GM23338 (cell line): ENCODE measurements at regions not wholly inside any gene's neighbourhood (a gene's known extent, or its start where the extent isn't known, plus 50 kb on each side); places are given as distances from the start of the nearest gene placed in this dataset.
"Not testable (repeated sequence)": the region's sequence is repeated elsewhere in the genome, so short reads cannot be mapped to it uniquely, and the experiment has no call there.

Experiments used
- ATAC-seq: fragments of 200-7000 bp; cut with Tn5 transposase; 3 replicates; pipeline ENCODE4 v1.9.1; 2020
- DNase-seq: peaks from one replicate; pipeline ENCODE4 v3.0.0-alpha.2; 2015; ENCODE audit warnings: low spot score
- H2AFZ ChIP-seq: fragments of 200-600 bp; sonication (generic); 2 replicates; pipeline ENCODE4 v1.8.0; 2016; ENCODE audit warnings: antibody characterized with exemption, mild to moderate bottlenecking, moderate library complexity
- H3F3A ChIP-seq: fragments of 200-600 bp; sonication (generic); replicated peaks from 2 replicates; pipeline ENCODE4 v1.8.0; 2017; ENCODE audit warnings: antibody characterized with exemption, mixed run types, low read depth
- H3K27ac ChIP-seq: fragments of 200-600 bp; sonication (generic); 2 replicates; pipeline ENCODE4 v1.6.1; 2016; ENCODE audit warnings: low read depth
- H3K27me3 ChIP-seq: fragments of 200-600 bp; sonication (generic); 2 replicates; pipeline ENCODE4 v1.8.0; 2016; ENCODE audit warnings: mild to moderate bottlenecking, mixed run types, moderate library complexity; ENCODE audit not compliant: insufficient read depth
- H3K36me3 ChIP-seq: fragments of 200-600 bp; sonication (generic); 2 replicates; pipeline ENCODE4 v1.8.0; 2016; ENCODE audit warnings: mild to moderate bottlenecking; ENCODE audit not compliant: insufficient read depth
- H3K4me1 ChIP-seq: fragments of 200-600 bp; sonication (generic); 2 replicates; pipeline ENCODE4 v1.8.0; 2016; ENCODE audit warnings: mild to moderate bottlenecking, moderate library complexity; ENCODE audit not compliant: insufficient read depth
- H3K4me2 ChIP-seq: fragments of 200-600 bp; sonication (generic); 2 replicates; pipeline ENCODE4 v1.7.1; 2017; ENCODE audit warnings: mixed run types
- H3K4me3 ChIP-seq: fragments of 200-600 bp; sonication (generic); 2 replicates; pipeline ENCODE4 v1.6.1; 2016; ENCODE audit warnings: mixed run types
- H3K79me2 ChIP-seq: fragments of 200-600 bp; sonication (generic); replicated peaks from 2 replicates; pipeline ENCODE4 v1.8.0; 2017; ENCODE audit warnings: mild to moderate bottlenecking; ENCODE audit not compliant: insufficient read depth
- H3K9me2 ChIP-seq: fragments of 200-600 bp; sonication (generic); 2 replicates; pipeline ENCODE4 v1.8.0; 2017; ENCODE audit not compliant: insufficient read depth
- H4K20me1 ChIP-seq: fragments of 200-600 bp; sonication (generic); replicated peaks from 2 replicates; pipeline ENCODE4 v1.8.0; 2017; ENCODE audit warnings: mild to moderate bottlenecking; ENCODE audit not compliant: insufficient read depth
- H3K27ac Mint-ChIP-seq: 2 replicates; pipeline ENCODE4 v1.8.0; 2020; ENCODE audit warnings: inconsistent platforms, mild to moderate bottlenecking, moderate library complexity, mixed read lengths
- H3K27me3 Mint-ChIP-seq: 3 replicates; pipeline ENCODE4 v1.8.0; 2022; ENCODE audit warnings: low read depth, mild to moderate bottlenecking, moderate library complexity, mixed read lengths, inconsistent platforms; ENCODE audit not compliant: insufficient read depth, poor library complexity
- H3K36me3 Mint-ChIP-seq: 3 replicates; pipeline ENCODE4 v1.8.0; 2021; ENCODE audit warnings: low read depth, mild to moderate bottlenecking, inconsistent platforms, moderate library complexity, mixed read lengths
- H3K4me1 Mint-ChIP-seq: 3 replicates; pipeline ENCODE4 v1.8.0; 2020; ENCODE audit warnings: mild to moderate bottlenecking, inconsistent platforms, mixed read lengths
- H3K4me3 Mint-ChIP-seq: 3 replicates; pipeline ENCODE4 v1.8.0; 2021; ENCODE audit warnings: moderate library complexity, mild to moderate bottlenecking, inconsistent platforms, mixed read lengths
- H3K9me3 Mint-ChIP-seq: 3 replicates; pipeline ENCODE4 v1.8.0; 2020; ENCODE audit warnings: moderate library complexity, mild to moderate bottlenecking, inconsistent platforms, mixed read lengths

- ATAC-seq, result peak; percentile 18
- not testable (repeated sequence) for H3K27me3 ChIP-seq, H3K36me3 Mint-ChIP-seq, H3K4me2 ChIP-seq, H3K4me3 ChIP-seq, H3K4me3 Mint-ChIP-seq, H3K36me3 ChIP-seq, H3F3A ChIP-seq, H3K9me2 ChIP-seq, DNase-seq, H2AFZ ChIP-seq, H3K4me1 ChIP-seq, H3K27ac Mint-ChIP-seq, H3K4me1 Mint-ChIP-seq, H3K9me3 Mint-ChIP-seq, H3K27me3 Mint-ChIP-seq, H4K20me1 ChIP-seq, H3K27ac ChIP-seq, H3K79me2 ChIP-seq
Measured at GRCh38 chr7:75235092-75235826, 142.9 kb downstream of the GTF2IRD2B start.

- H3K9me2 ChIP-seq, H2AFZ ChIP-seq, H4K20me1 ChIP-seq, H3K79me2 ChIP-seq, H3K27ac Mint-ChIP-seq, H3K27me3 ChIP-seq, H3K4me1 ChIP-seq, H3F3A ChIP-seq, H3K9me3 Mint-ChIP-seq, H3K4me2 ChIP-seq, H3K4me3 ChIP-seq, DNase-seq, H3K36me3 ChIP-seq, H3K36me3 Mint-ChIP-seq, H3K4me3 Mint-ChIP-seq, H3K4me1 Mint-ChIP-seq, H3K27me3 Mint-ChIP-seq, H3K27ac ChIP-seq: not testable (repeated sequence)
- peak; percentile 29 for ATAC-seq
Measured at GRCh38 chr7:75235827-75236167, 143.4 kb downstream of the GTF2IRD2B start.

GRCh38 chr7:75237255-75238187 lies 145.1 kb downstream of the GTF2IRD2B start:
- not testable (repeated sequence) for H3F3A ChIP-seq, H4K20me1 ChIP-seq, H3K27ac Mint-ChIP-seq, H3K27me3 Mint-ChIP-seq, H3K27me3 ChIP-seq, H2AFZ ChIP-seq, H3K79me2 ChIP-seq, H3K9me3 Mint-ChIP-seq, H3K4me2 ChIP-seq, H3K36me3 Mint-ChIP-seq, H3K27ac ChIP-seq, H3K36me3 ChIP-seq, H3K4me1 ChIP-seq, DNase-seq, H3K4me1 Mint-ChIP-seq, H3K9me2 ChIP-seq
- ATAC-seq, result peak; percentile 67
- peak overlapping the region; percentile 42; the same call in 1 of the 2 replicates for H3K4me3 ChIP-seq
- peak overlapping the region; percentile 57; the same call in 2 of the 3 replicates for H3K4me3 Mint-ChIP-seq

GRCh38 chr7:75238309-75238708 lies 145.9 kb downstream of the GTF2IRD2B start:
- H3K4me3 Mint-ChIP-seq, H3K36me3 ChIP-seq, H3K27ac Mint-ChIP-seq, H4K20me1 ChIP-seq, H3K27me3 ChIP-seq, H3K4me1 Mint-ChIP-seq, H3K79me2 ChIP-seq, H3K27me3 Mint-ChIP-seq, H3K4me1 ChIP-seq, H3K9me3 Mint-ChIP-seq, H2AFZ ChIP-seq, H3K4me2 ChIP-seq, H3K27ac ChIP-seq, H3F3A ChIP-seq, H3K9me2 ChIP-seq, H3K36me3 Mint-ChIP-seq, DNase-seq: not testable (repeated sequence)
- ATAC-seq, result peak; percentile 1; the same call in 2 of the 3 replicates
- peak overlapping the region; percentile 36; the same call in 1 of the 2 replicates for H3K4me3 ChIP-seq

- not testable (repeated sequence) for H2AFZ ChIP-seq, H3K27ac ChIP-seq, H3K4me2 ChIP-seq, H4K20me1 ChIP-seq, H3K4me3 ChIP-seq, H3K9me2 ChIP-seq, H3F3A ChIP-seq, H3K36me3 ChIP-seq, H3K79me2 ChIP-seq, H3K27ac Mint-ChIP-seq, H3K36me3 Mint-ChIP-seq, ATAC-seq, H3K4me3 Mint-ChIP-seq, H3K27me3 Mint-ChIP-seq, DNase-seq, H3K27me3 ChIP-seq, H3K9me3 Mint-ChIP-seq, H3K4me1 Mint-ChIP-seq, H3K4me1 ChIP-seq
Measured at GRCh38 chr7:75243638-75244037, 151.2 kb downstream of the GTF2IRD2B start.

GRCh38 chr7:75248216-75248615 lies 147.2 kb upstream of the TRIM73 start:
- not testable (repeated sequence) for ATAC-seq, H3F3A ChIP-seq, H3K79me2 ChIP-seq, H4K20me1 ChIP-seq, H3K4me3 Mint-ChIP-seq, H3K4me1 Mint-ChIP-seq, H3K4me2 ChIP-seq, H3K36me3 Mint-ChIP-seq, DNase-seq, H3K27me3 Mint-ChIP-seq, H3K4me1 ChIP-seq, H3K27ac ChIP-seq, H3K27me3 ChIP-seq, H3K9me2 ChIP-seq, H3K27ac Mint-ChIP-seq, H3K36me3 ChIP-seq, H3K4me3 ChIP-seq, H3K9me3 Mint-ChIP-seq, H2AFZ ChIP-seq
